ENCODE measurements at regions not wholly inside any gene's neighbourhood (a gene's known extent, or its start where the extent isn't known, plus 50 kb on each side); places are given as distances from the start of the nearest gene placed in this dataset.

GRCh38 chr7:115329006-115329405 lies 407.1 kb downstream of the MDFIC start:
- TF ChIP-seq E4F1 (IDR thresholded peaks at IDR 0.05; ENCODE audit: borderline replicate concordance, partially characterized antibody) (no peak), NRF1 (conservative IDR thresholded peaks at IDR 0.05; ENCODE audit: low read depth, low read length) (no peak), CTCF (IDR thresholded peaks at IDR 0.05 in 2 of 3, conservative IDR thresholded peaks at IDR 0.05 in 1 of 3; ENCODE audit: control insufficient read depth in 2 of 3, extremely low read depth in 1 of 3, insufficient read depth in 1 of 3, low read depth in 3 of 3, low read length in 3 of 3) (no peak), USF1 (IDR thresholded peaks at IDR 0.05; ENCODE audit: borderline replicate concordance, extremely low read length, insufficient read depth, low read depth, low read length) (no peak), POLR2A (IDR thresholded peaks at IDR 0.05; ENCODE audit: low read depth, low read length) (no peak)
